PFSK-1 (cell line): ENCODE measurements at regions not wholly inside any gene's neighbourhood (a gene's known extent, or its start where the extent isn't known, plus 50 kb on each side); places are given as distances from the start of the nearest gene placed in this dataset.

ENCODE experiments used
- FOXP2 ChIP-seq: optimal IDR thresholded peaks from 2 replicates; pipeline ENCODE3; 2011; ENCODE audit warnings: borderline replicate concordance, control low read depth, inconsistent platforms; ENCODE audit not compliant: insufficient read depth; ENCODE audit errors: extremely low read length, extremely low read depth
- POLR2AphosphoS5 ChIP-seq: IDR thresholded peaks from 2 replicates; pipeline ENCODE4 v1.6.1; 2012; ENCODE audit warnings: low read depth, mild to moderate bottlenecking, control low read depth, low read length, moderate library complexity
- REST ChIP-seq, 2 experiments: IDR thresholded peaks; 2 replicates each; pipeline versions ENCODE4 v1.6.1 to v1.8.0; 2011 to 2012; ENCODE audit warnings: low read depth in 2 of 2, low read length in 2 of 2, control low read depth in 1 of 2, inconsistent platforms in 1 of 2, mild to moderate bottlenecking in 1 of 2, moderate library complexity in 1 of 2; ENCODE audit not compliant: insufficient read depth in 1 of 2
- SIN3A ChIP-seq: IDR thresholded peaks from 2 replicates; pipeline ENCODE4 v1.6.1; 2012; ENCODE audit warnings: mild to moderate bottlenecking, low read length, moderate library complexity, borderline replicate concordance; ENCODE audit not compliant: insufficient read depth
- TAF1 ChIP-seq: IDR thresholded peaks from 2 replicates; pipeline ENCODE4 v1.6.1; 2012; ENCODE audit warnings: low read length, control low read depth, borderline replicate concordance; ENCODE audit not compliant: insufficient read depth

- TF ChIP-seq REST (IDR thresholded peaks at IDR 0.05; ENCODE audit: insufficient read depth in 1 of 2, low read depth in 2 of 2, low read length in 2 of 2) (no peak), TAF1 (no peak), POLR2AphosphoS5 (no peak), SIN3A (no peak), FOXP2 (no peak)
These were observed 84.8 kb upstream of the KLHL25 start for GRCh38 chr15:85879334-85880163.
